ENCODE measurements at regions not wholly inside any gene's neighbourhood (a gene's known extent, or its start where the extent isn't known, plus 50 kb on each side); places are given as distances from the start of the nearest gene placed in this dataset.
"Not testable (repeated sequence)": the region's sequence is repeated elsewhere in the genome, so short reads cannot be mapped to it uniquely, and the experiment has no call there.

DNA sequence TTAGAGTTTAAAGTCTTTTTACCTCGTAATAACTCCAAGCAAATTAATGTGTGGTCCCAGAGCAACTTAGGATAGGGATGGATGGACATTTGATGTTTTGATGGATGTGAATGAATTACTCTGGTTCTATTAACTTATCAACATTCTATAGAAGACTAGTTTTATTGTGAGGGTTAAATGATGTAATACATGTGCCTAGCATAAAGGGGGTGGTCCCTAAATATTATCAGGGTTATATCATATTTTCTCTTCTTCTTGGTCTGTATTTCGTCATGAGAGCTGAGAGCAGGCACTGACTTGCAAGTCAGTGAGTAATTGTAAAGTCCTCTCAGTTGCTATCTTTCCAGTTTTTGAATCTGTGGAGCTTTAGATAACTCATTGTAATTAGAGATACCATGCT lies 219.3 kb downstream of the GATA3 start:
- Mint-ChIP-seq H3K4me1 (no peaks in the 10 kb centered on the region), H3K36me3 (no peaks in the 10 kb centered on the region), H3K9me3 (no peaks in the 10 kb centered on the region), H3K4me3 (no peak overlapping the region), H3K27me3 (no peaks in the 10 kb centered on the region), H3K27ac (no peak overlapping the region)
- no peak for ATAC-seq

DNA sequence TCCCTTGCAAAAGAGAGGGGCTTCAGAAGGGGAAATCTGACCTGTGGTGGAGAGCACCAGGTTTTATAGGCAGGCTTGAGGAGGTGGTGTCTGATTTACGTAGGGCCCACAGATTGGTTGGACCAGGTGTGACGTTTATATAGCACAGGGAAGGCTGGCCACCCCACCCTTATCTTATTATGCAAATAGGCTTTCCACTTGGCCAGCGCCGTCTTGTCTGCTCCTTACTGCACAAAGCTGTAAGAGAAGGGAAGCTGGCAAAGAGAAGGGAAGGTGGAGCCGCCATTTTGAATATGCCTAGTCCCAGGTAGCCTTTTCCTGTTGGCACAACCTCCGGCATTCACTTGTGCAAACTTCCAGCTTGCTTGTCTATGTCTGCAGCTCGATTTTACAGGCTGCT lies 221.4 kb downstream of the GATA3 start:
- H3K4me3 Mint-ChIP-seq: no peak overlapping the region
- H3K9me3 Mint-ChIP-seq: no peaks in the 10 kb centered on the region
- no peak for ATAC-seq
- H3K36me3 Mint-ChIP-seq: no peaks in the 10 kb centered on the region
- H3K27ac Mint-ChIP-seq: no peak overlapping the region
- no peaks in the 10 kb centered on the region for H3K27me3 Mint-ChIP-seq
- no peaks in the 10 kb centered on the region for H3K4me1 Mint-ChIP-seq

DNA sequence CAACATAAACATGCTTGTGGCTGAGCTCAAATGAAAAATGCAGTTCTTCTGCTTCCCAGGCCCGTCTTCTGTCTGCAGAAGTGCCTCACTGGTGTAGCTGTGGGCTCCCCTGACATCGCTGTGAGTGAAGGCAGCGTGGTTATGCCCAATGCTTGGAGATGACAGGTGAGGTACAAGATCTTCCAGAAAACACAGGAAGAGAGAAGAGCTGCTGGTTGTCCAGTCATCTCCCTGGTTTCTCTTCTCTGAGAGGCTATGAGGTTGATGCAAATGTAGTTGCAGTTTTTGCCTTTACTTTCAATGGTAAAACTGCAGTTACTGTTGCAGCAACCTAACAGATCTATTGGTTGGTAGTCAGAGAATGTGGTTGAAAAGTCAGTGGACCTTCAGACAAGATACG lies 223.6 kb downstream of the GATA3 start:
- Mint-ChIP-seq H3K27ac (no peak overlapping the region), H3K9me3 (no peaks in the 10 kb centered on the region), H3K4me1 (no peaks in the 10 kb centered on the region), H3K27me3 (no peaks in the 10 kb centered on the region), H3K36me3 (no peaks in the 10 kb centered on the region), H3K4me3 (no peak overlapping the region)
- no peak for ATAC-seq

DNA sequence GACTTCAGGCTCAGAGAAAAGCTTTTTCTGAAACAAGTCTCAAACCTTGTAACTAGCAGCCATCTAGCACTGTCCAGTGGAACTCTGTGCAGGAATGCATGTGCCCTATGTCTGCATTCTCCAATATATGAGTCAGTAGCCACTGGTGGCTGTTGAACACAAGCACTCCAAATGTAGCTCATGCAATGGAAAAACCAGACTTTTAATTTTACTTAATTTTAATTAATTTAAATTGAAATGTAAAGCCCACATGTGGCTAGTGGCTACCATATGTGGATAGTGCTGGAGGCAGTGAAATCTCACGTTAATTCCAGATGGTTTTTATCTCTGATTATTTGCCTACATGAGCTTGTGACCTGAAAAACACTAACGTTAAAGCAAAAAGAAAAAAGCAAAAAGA lies 225.1 kb downstream of the GATA3 start:
- H3K4me3 Mint-ChIP-seq: no peak overlapping the region
- no peaks in the 10 kb centered on the region for H3K9me3 Mint-ChIP-seq
- no peak overlapping the region for H3K27ac Mint-ChIP-seq
- ATAC-seq: no peak
- H3K27me3 Mint-ChIP-seq: no peaks in the 10 kb centered on the region
- H3K36me3 Mint-ChIP-seq: no peaks in the 10 kb centered on the region
- H3K4me1 Mint-ChIP-seq: no peaks in the 10 kb centered on the region

DNA sequence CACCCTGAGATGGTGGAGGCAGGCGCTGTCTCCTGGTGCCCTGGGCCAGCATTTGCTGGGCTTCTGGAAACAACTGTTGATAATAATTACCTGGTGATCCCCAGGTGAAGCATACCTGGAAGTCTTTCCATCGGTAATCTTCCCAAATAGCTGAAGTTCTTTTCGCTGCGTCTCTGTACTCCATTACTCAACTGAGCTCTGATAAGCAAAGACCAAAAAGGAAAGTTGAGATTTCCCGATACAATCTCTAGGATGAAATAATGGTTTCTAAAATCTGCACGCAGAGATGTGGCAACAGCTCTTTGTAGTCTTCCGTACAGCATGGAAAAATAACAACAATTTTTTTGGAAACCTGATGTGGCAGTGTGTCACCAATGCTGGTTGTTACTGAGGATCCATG lies 226.5 kb downstream of the GATA3 start:
- peaks cover 2% of the 10 kb centered on the region for H3K9me3 Mint-ChIP-seq
- ATAC-seq: no peak
- no peaks in the 10 kb centered on the region for H3K36me3 Mint-ChIP-seq
- no peak overlapping the region for H3K4me3 Mint-ChIP-seq
- H3K27me3 Mint-ChIP-seq: no peaks in the 10 kb centered on the region
- H3K4me1 Mint-ChIP-seq: no peaks in the 10 kb centered on the region
- H3K27ac Mint-ChIP-seq: no peak overlapping the region

DNA sequence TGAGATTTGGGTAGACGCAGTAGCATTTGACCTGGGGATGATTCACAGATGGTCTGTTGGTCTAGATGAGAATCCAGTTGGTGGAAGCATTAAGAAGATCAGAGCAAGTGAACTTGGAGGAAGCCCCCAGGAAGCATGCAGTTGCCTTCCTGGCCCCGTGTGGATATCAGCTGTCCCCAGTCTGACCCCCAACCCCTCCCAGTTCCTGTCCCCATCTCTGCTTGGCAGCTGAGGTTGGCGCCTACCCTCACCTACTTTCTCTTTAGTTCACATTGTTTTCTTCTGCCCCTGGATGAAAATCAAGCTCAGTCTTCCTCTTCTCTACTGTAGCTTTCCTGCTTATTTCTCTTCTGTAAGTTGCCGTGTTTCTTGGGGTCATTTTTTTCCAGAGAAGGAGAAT lies 227.9 kb downstream of the GATA3 start:
- Mint-ChIP-seq H3K27ac (no peak overlapping the region), H3K27me3 (no peaks in the 10 kb centered on the region), H3K4me1 (no peaks in the 10 kb centered on the region), H3K4me3 (no peak overlapping the region), H3K9me3 (peaks cover 2% of the 10 kb centered on the region), H3K36me3 (no peaks in the 10 kb centered on the region)
- ATAC-seq: no peak

DNA sequence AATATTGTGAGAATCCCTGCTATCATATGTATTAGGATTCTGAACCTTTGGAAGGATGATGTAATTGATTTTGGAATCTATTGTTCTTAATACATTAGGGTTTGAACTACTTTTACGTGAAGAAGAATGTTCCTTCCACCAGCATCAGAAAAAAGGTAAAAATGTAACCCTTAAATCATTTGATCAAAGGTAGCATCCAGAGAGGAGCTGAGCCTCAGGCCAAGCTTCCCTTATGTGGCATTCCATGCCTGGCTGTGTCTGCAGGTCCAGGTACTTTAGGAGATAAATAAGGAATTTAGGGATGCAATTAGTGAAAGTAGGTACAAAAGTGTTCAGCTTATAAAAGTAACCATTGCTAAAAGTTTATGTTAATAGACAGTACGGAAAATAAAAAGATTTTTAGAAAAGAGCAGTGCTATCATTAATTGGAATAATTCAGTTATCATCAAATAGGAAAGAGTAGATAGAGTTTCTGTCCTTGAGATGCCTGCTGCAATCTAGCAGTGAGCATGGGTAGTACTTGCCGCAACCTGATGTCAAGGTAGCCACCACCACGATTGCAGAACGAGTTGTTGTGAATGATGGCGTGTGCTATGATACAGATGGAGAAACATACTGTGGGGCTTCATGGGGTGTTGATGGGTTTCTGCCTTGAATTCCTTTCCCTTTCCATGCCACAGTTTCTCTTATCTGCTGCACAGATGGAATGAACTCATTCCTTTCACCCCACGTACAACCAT lies 228.8 kb downstream of the GATA3 start:
- Mint-ChIP-seq H3K27me3 (no peaks in the 10 kb centered on the region), H3K9me3 (peaks cover 2% of the 10 kb centered on the region), H3K27ac (no peak overlapping the region), H3K4me1 (no peaks in the 10 kb centered on the region), H3K4me3 (no peak overlapping the region), H3K36me3 (no peaks in the 10 kb centered on the region)
- no peak for ATAC-seq

DNA sequence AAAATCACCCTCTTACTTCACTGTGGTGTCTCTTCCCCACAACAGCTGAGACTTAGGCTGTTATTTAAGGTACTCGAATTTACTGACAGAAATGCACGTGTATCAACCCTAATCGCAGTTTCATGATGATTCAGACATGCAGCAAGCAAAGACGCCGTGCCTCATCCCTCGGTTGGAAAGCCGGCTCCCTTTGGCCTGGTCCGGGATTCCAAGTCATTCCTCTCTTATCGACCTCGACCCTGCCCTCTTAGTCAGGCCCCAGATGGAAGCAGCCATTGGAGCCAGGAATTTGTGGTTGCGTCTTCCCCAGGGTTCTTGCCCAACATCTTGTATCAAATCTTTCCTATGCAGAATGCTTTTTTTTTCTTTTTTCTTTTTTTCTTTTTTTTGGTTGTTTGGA lies 229.5 kb downstream of the GATA3 start:
- peaks cover 2% of the 10 kb centered on the region for H3K9me3 Mint-ChIP-seq
- H3K36me3 Mint-ChIP-seq: no peaks in the 10 kb centered on the region
- no peak overlapping the region for H3K27ac Mint-ChIP-seq
- H3K27me3 Mint-ChIP-seq: no peaks in the 10 kb centered on the region
- no peaks in the 10 kb centered on the region for H3K4me1 Mint-ChIP-seq
- ATAC-seq: no peak
- no peak overlapping the region for H3K4me3 Mint-ChIP-seq

DNA sequence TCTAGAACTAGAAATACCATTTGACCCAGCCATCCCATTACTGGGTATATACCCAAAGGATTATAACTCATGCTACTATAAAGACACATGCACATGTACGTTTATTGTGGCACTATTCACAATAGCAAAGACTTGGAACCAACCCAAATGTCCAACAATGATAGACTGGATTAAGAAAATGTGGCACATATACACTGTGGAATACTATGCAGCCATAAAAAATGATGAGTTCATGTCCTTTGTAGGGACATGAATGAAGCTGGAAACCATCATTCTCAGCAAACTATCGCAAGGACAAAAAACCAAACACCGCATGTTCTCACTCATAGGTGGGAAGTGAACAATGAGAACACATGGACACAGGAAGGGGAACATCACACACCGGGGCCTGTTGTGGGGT lies 231.5 kb downstream of the GATA3 start:
- H3K4me1 Mint-ChIP-seq, H3K36me3 Mint-ChIP-seq, ATAC-seq, H3K4me3 Mint-ChIP-seq, H3K27ac Mint-ChIP-seq, H3K9me3 Mint-ChIP-seq, H3K27me3 Mint-ChIP-seq: not testable (repeated sequence)

DNA sequence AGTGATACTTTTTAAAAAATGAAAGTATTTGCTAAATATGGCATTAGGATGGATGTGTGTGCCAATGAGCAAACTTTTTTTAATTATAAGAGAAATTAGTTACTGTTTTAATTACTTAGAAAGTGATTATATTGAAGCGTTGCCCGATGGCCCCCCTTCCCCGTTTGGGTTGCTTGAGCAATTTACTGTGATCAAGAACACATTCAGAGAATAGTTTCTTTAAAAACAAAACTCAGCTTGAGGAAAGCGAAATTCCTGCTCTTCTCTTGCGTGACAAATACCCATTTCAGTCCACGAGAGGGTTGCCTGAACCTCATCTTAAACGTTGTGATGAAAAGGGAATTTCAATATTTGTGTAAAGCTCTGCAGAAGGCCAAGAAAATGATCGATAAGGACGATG lies 234.1 kb downstream of the GATA3 start:
- H3K36me3 Mint-ChIP-seq: no peaks in the 10 kb centered on the region
- H3K27ac Mint-ChIP-seq: no peak overlapping the region
- peaks cover 2% of the 10 kb centered on the region for H3K9me3 Mint-ChIP-seq
- no peaks in the 10 kb centered on the region for H3K27me3 Mint-ChIP-seq
- no peaks in the 10 kb centered on the region for H3K4me1 Mint-ChIP-seq
- no peak overlapping the region for H3K4me3 Mint-ChIP-seq
- ATAC-seq: no peak

DNA sequence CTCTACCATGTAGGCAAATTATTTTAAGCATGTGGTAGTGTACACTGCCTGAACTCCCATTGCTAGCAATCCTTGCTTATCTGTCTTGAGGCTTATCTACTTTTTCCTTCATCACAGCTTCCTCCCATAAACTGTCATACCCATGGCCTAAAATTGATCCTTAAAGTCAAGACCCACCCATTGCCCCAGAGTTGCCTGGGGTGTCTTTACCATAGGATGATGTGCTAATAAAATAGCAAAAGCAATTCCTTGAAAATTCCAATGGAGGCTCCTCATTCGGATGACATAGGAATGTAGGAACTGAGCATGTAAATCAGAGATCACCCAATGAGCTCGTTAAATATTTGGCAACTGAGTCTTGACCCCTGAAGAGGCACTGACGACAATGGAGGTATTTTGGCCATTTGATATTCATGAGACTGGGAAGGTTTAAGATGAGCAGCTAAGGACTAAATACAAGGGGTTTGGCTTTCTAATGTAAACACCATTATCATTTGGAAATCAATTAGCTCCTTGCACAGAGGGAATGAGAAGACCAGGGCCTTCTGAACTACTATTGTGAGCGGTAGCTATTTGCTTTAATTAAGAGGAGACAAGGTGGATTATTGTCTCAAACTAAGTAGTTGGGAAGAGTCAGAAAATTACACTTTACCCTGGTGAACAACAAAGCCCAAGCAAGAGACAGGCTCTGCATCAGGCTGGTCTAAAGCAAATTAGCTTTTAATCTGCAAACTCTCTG lies 234.9 kb downstream of the GATA3 start:
- H3K4me3 Mint-ChIP-seq: no peak overlapping the region
- ATAC-seq: no peak
- H3K9me3 Mint-ChIP-seq: peaks cover 2% of the 10 kb centered on the region
- no peaks in the 10 kb centered on the region for H3K36me3 Mint-ChIP-seq
- H3K27ac Mint-ChIP-seq: no peak overlapping the region
- no peaks in the 10 kb centered on the region for H3K4me1 Mint-ChIP-seq
- H3K27me3 Mint-ChIP-seq: no peaks in the 10 kb centered on the region

DNA sequence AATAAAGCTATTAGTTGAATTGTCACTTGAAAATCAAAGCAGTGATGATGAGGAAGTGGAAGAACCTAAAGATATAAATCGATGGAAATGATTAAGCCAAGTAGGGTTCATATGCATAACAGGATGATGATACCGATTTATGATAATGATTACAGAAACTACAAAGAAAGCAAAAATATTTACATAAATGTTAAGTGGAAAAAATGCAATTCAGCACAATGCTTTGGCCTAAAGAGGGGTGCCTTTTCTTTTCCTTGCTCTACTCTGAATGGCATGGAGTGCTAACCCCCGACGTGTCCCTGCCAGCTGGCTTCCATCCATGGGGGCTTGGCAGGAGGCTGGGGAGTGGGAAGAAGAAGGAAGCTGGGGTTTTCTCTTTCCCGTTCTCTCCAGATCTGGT lies 240.3 kb downstream of the GATA3 start:
- ATAC-seq: no peak
- no peak overlapping the region for H3K4me3 Mint-ChIP-seq
- no peak overlapping the region for H3K27ac Mint-ChIP-seq
- H3K27me3 Mint-ChIP-seq: no peaks in the 10 kb centered on the region
- no peaks in the 10 kb centered on the region for H3K36me3 Mint-ChIP-seq
- peaks cover 7% of the 10 kb centered on the region for H3K9me3 Mint-ChIP-seq
- H3K4me1 Mint-ChIP-seq: no peaks in the 10 kb centered on the region

DNA sequence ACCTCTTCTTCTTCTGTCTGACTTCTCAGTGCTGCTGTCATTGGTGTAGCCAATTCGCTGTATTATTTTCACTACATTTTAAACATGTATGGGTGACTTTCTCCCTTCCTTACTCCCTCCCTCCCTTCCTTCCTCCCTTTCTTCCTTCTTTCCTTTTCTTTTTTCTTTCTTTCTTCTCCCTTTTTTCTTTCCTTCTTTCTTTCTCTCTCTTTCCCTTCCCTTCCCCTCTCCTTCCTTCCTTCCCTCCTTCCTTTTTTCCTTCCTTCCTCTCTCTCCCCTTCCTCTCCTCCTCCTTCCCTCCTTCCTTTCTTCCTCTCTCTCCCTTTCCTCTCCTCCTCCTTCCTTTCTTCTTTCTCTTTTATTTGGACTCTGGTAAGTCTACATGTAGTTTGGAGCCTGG lies 240.8 kb downstream of the GATA3 start:
- Mint-ChIP-seq H3K27ac (no peak overlapping the region), H3K4me3 (no peak overlapping the region), H3K4me1 (no peaks in the 10 kb centered on the region), H3K36me3 (no peaks in the 10 kb centered on the region), H3K9me3 (peaks cover 7% of the 10 kb centered on the region), H3K27me3 (no peaks in the 10 kb centered on the region)
- ATAC-seq: no peak

DNA sequence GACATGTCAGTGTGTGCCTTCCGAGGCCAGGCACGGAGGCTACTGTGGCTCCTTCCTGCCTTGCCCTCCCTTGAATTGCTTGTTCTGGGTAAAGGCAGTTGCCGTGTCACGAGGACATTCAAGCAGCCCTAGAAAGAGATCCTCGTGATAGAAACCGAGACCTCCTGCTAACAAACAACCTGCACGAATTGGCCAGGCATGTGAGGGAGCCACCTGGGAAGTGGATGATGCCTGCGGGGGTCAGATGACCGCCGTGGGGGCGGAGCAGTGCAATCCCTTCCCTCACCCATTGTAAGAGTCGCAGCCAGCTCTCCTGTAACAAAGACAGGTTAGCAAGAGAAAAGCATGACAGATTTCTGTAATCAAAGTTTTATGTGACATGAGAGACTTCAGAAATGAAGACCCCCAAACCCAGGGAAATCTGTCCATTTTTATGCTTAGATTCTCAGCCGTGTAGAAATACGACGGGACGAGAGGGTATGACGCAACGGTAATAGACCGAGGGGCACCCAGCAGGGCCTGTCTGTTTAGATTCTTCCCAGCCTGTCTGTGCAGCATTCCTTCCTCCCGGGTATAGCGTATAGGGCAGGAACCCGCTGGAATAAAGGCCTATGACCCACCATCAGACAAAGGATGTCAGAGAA lies 241.7 kb downstream of the GATA3 start:
- no peaks in the 10 kb centered on the region for H3K36me3 Mint-ChIP-seq
- H3K4me1 Mint-ChIP-seq: no peaks in the 10 kb centered on the region
- no peak for ATAC-seq
- no peak overlapping the region for H3K27ac Mint-ChIP-seq
- H3K27me3 Mint-ChIP-seq: no peaks in the 10 kb centered on the region
- H3K4me3 Mint-ChIP-seq: no peak overlapping the region
- H3K9me3 Mint-ChIP-seq: peaks cover 7% of the 10 kb centered on the region

DNA sequence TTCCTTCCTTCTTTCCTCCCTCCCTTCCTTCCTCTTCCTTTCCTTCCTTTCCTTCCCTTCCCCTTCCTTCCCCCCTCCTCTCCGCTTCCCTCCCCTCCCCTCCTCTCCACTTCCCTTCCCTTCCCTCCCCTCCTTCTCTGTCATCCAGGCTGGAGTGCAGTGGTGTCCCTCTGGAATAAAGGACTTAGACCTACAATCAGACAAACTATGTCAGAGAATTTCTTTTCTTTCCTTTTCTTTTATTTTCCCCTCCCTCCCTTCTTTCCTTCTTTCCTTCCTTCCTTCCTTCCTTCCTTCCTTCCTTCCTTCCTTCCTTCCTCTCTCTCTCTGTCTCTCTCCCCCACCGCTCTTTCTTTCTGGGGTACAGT lies 242.2 kb downstream of the GATA3 start:
- H3K36me3 Mint-ChIP-seq: no peaks in the 10 kb centered on the region
- H3K4me1 Mint-ChIP-seq: no peaks in the 10 kb centered on the region
- no peak overlapping the region for H3K4me3 Mint-ChIP-seq
- no peak for ATAC-seq
- peaks cover 7% of the 10 kb centered on the region for H3K9me3 Mint-ChIP-seq
- no peak overlapping the region for H3K27ac Mint-ChIP-seq
- H3K27me3 Mint-ChIP-seq: no peaks in the 10 kb centered on the region

DNA sequence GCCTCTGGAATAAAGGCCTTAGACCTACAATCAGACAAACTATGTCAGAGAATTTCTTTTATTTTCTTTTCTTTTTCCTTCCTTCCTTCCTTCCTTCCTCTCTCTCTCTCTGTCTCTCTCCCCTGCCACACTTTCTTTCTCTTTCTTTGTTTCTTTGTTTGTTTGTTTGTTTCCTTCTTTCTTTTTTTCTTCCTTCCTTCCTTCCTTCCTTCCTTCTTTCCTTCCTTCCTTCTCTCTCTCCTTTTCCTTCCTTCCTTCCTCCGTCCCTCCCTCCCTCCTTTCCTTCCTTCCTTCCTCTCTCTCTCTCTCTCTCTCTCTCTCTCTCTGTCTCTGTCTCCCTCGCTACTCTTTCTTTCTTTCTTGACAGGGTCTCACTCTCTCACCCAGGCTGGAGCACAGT lies 242.6 kb downstream of the GATA3 start:
- Mint-ChIP-seq H3K27ac (no peak overlapping the region), H3K4me3 (no peak overlapping the region), H3K27me3 (no peaks in the 10 kb centered on the region), H3K4me1 (no peaks in the 10 kb centered on the region), H3K36me3 (no peaks in the 10 kb centered on the region), H3K9me3 (peaks cover 7% of the 10 kb centered on the region)
- ATAC-seq: no peak

All from stimulated activated memory B cell treated with anti-CD40 and anti-IgM and Interleukin-4, amounts not matched to agents 10 μg/mL and 1 μg/mL and 100 μg/mL, for 72 hours (primary cell).